Naive thymus-derived CD4-positive, alpha-beta T cell (primary cell): ENCODE measurements at regions not wholly inside any gene's neighbourhood (a gene's known extent, or its start where the extent isn't known, plus 50 kb on each side); places are given as distances from the start of the nearest gene placed in this dataset.

Source experiments
- ATAC-seq: fragments of 150-1000 bp; cut with Tn5 transposase; 2 replicates; pipeline ENCODE4 v1.10.0; 2021; ENCODE audit warnings: mild to moderate bottlenecking, moderate library complexity
- CTCF ChIA-PET: fragments of 350-600 bp; sonication (Branson Sonifier 250); formaldehyde crosslinking; loops from one replicate; lab custom pipeline; 2021; ENCODE audit warnings: antibody characterized with exemption; lab: Charles Lee
- POLR2A ChIA-PET: fragments of 350-600 bp; sonication (Branson Sonifier 250); formaldehyde crosslinking; loops from one replicate; lab custom pipeline; 2021; ENCODE audit warnings: antibody characterized with exemption, inconsistent platforms; lab: Charles Lee
- DNase-seq, 9 donors: peaks; one replicate each; pipeline versions ENCODE4 v3.0.0 to v3.0.0-alpha.2; 2020 to 2022; ENCODE audit warnings: mixed read lengths in 1 of 9
- H3K27ac ChIP-seq: one replicate; pipeline ENCODE4 v1.7.0; 2013; ENCODE audit warnings: mild to moderate bottlenecking, low read depth, low read length, moderate library complexity
- H3K27me3 ChIP-seq, 2 donors: one replicate each; pipeline ENCODE4 v1.7.0; 2013; ENCODE audit warnings: low read length in 2 of 2, mild to moderate bottlenecking in 2 of 2, moderate library complexity in 2 of 2; ENCODE audit not compliant: control insufficient read depth in 2 of 2, insufficient read depth in 2 of 2
- H3K36me3 ChIP-seq, 3 experiments: 1 replicate in 2 of 3; 2 replicates in 1 of 3; pipeline ENCODE4 v1.7.0; 2013; ENCODE audit warnings: low read length in 3 of 3, mild to moderate bottlenecking in 3 of 3, moderate library complexity in 1 of 3; ENCODE audit not compliant: insufficient read depth in 3 of 3, control insufficient read depth in 2 of 3
- H3K4me1 ChIP-seq, 2 donors: one replicate each; pipeline ENCODE4 v1.7.0; 2013; ENCODE audit warnings: low read length in 2 of 2, mild to moderate bottlenecking in 2 of 2, moderate library complexity in 1 of 2; ENCODE audit not compliant: control insufficient read depth in 2 of 2, insufficient read depth in 2 of 2
- H3K4me3 ChIP-seq: 2 replicates; pipeline ENCODE4 v1.7.0; 2013; ENCODE audit warnings: mild to moderate bottlenecking, low read length
- H3K9me3 ChIP-seq, 3 experiments: 1 replicate in 2 of 3; 2 replicates in 1 of 3; pipeline ENCODE4 v1.7.0; 2013; ENCODE audit warnings: low read length in 3 of 3; ENCODE audit not compliant: control insufficient read depth in 2 of 3
- H3K27ac Mint-ChIP-seq, 9 donors: one replicate each; pipeline ENCODE4 v1.8.0; 2020 to 2022; ENCODE audit warnings: mixed read lengths in 9 of 9, mild to moderate bottlenecking in 8 of 9, moderate library complexity in 5 of 9, inconsistent platforms in 2 of 9
- H3K27me3 Mint-ChIP-seq, 5 donors: one replicate each; pipeline ENCODE4 v1.8.0; 2021 to 2022; ENCODE audit warnings: mixed read lengths in 5 of 5, mild to moderate bottlenecking in 1 of 5
- H3K36me3 Mint-ChIP-seq, 5 donors: one replicate each; pipeline ENCODE4 v1.8.0; 2020 to 2022; ENCODE audit warnings: mixed read lengths in 5 of 5, mild to moderate bottlenecking in 3 of 5, inconsistent platforms in 1 of 5
- H3K4me1 Mint-ChIP-seq, 7 donors: one replicate each; pipeline ENCODE4 v1.8.0; 2020 to 2022; ENCODE audit warnings: mixed read lengths in 7 of 7, mild to moderate bottlenecking in 3 of 7, inconsistent platforms in 1 of 7
- H3K4me3 Mint-ChIP-seq, 10 donors: one replicate each; pipeline ENCODE4 v1.8.0; 2020 to 2022; ENCODE audit warnings: mild to moderate bottlenecking in 10 of 10, mixed read lengths in 10 of 10, moderate library complexity in 6 of 10, inconsistent platforms in 2 of 10
- H3K9me3 Mint-ChIP-seq, 11 donors: one replicate each; pipeline ENCODE4 v1.8.0; 2020 to 2022; ENCODE audit warnings: mixed read lengths in 11 of 11, mild to moderate bottlenecking in 4 of 11, inconsistent platforms in 1 of 11, moderate library complexity in 1 of 11
- intact Hi-C, 2 donors: fragments of 100-400 bp; cut with micrococcal nuclease; formaldehyde crosslinking; loops; one replicate each; pipeline ENCODE4 v1.15.1; 2023

DNA sequence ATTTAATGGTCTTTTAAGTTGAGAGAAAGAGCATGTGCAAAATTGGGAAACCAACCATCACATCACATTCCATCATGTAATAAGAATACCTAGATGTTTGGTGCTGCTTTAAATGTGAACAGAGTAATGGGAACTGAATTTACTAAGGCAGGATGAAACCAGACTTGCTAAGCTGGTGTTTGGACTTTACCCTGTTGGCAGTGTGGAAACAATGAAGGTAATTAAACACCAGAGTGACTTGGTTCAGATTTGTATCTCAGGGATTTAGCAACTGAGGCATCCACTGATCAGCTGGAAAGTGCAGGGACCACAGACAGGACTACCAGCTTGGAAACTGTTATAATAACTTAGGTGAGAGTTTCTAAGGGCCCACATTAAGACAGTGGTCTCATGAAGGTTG is 263.4 kb downstream of the OLFM3 start:
- ATAC-seq: no peak
- Mint-ChIP-seq H3K4me1 (no peaks in the 10 kb centered on the region), H3K4me3 (no peak overlapping the region), H3K9me3 (no peaks in the 10 kb centered on the region), H3K27me3 (peaks cover 0 to 19% (median 5%) of the 10 kb centered on the region in 5 donors), H3K36me3 (no peaks in the 10 kb centered on the region), H3K27ac (no peak overlapping the region)
- intact Hi-C loops: no loop called here
- H3K9me3 ChIP-seq: no peaks in the 10 kb centered on the region
- no peak overlapping the region for H3K4me3 ChIP-seq
- CTCF ChIA-PET: no interaction called here
- no peaks in the 10 kb centered on the region for H3K4me1 ChIP-seq
- DNase-seq: no peak
- no peaks in the 10 kb centered on the region for H3K36me3 ChIP-seq
- no peak overlapping the region for H3K27ac ChIP-seq
- H3K27me3 ChIP-seq: no peaks in the 10 kb centered on the region
- POLR2A ChIA-PET: no interaction called here

DNA sequence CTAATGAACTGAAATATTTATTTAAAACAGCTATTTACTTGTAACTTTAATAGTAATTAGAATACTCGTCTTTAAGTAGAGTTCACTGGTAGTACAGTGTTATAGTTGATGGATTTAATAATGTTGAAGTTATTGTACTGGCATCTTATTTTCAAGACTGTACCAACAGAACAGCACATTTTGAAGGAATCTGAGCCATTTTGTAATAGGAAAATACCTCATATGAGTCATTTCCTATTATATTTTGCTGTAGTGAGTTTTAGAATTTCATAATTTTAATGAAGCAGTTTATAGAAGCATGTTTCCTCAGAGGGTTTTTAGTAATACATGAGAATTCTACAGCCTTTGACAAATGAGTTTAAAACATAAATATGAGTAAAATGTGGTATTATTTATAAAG is 258.3 kb downstream of the OLFM3 start:
- POLR2A ChIA-PET: no interaction called here

DNA sequence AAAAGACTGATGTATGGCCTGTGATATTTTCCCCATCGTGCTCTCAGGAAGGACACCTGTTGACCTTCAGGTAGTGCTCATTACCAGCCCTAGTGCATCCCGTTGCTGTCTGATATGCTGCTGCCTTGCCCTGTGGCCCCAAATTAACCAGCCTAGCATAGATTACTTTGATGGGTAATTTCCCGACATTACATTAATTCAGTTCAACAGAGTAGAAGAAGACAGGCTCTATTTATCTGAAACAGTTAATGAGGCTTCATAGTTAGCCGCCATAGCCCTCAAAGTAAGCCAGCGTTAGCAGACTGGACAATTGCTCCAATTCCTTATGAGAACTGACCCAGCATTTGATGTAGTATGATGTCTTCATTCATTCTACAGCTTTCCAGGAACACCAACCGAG is 257.6 kb downstream of the OLFM3 start:
- no peaks in the 10 kb centered on the region for H3K4me1 ChIP-seq
- no peak overlapping the region for H3K27ac ChIP-seq
- H3K9me3 ChIP-seq: no peaks in the 10 kb centered on the region
- H3K4me3 ChIP-seq: no peak overlapping the region
- DNase-seq (no peak), ATAC-seq (no peak)
- Mint-ChIP-seq H3K27ac (no peak overlapping the region), H3K27me3 (peaks cover 0 to 8% (median 5%) of the 10 kb centered on the region in 5 donors), H3K36me3 (no peaks in the 10 kb centered on the region), H3K4me1 (no peaks in the 10 kb centered on the region), H3K4me3 (no peak overlapping the region), H3K9me3 (no peaks in the 10 kb centered on the region)
- POLR2A ChIA-PET: no interaction called here
- intact Hi-C loops: no loop called here
- CTCF ChIA-PET: no interaction called here
- no peaks in the 10 kb centered on the region for H3K27me3 ChIP-seq
- no peaks in the 10 kb centered on the region for H3K36me3 ChIP-seq

More for the DNA sequence above, 258.3 kb downstream of the OLFM3 start:
- Histone ChIP-seq H3K27me3 (no peaks in the 10 kb centered on the region), H3K36me3 (no peaks in the 10 kb centered on the region), H3K4me1 (no peaks in the 10 kb centered on the region), H3K9me3 (no peaks in the 10 kb centered on the region), H3K27ac (no peak overlapping the region), H3K4me3 (no peak overlapping the region)
- intact Hi-C loops: no loop called here
- Mint-ChIP-seq H3K4me1 (no peaks in the 10 kb centered on the region), H3K9me3 (no peaks in the 10 kb centered on the region), H3K27ac (no peak overlapping the region), H3K4me3 (no peak overlapping the region), H3K27me3 (peaks cover 0 to 5% (median 5%) of the 10 kb centered on the region in 5 donors), H3K36me3 (no peaks in the 10 kb centered on the region)
- ATAC-seq: no peak
- no peak for DNase-seq
- CTCF ChIA-PET: no interaction called here

DNA sequence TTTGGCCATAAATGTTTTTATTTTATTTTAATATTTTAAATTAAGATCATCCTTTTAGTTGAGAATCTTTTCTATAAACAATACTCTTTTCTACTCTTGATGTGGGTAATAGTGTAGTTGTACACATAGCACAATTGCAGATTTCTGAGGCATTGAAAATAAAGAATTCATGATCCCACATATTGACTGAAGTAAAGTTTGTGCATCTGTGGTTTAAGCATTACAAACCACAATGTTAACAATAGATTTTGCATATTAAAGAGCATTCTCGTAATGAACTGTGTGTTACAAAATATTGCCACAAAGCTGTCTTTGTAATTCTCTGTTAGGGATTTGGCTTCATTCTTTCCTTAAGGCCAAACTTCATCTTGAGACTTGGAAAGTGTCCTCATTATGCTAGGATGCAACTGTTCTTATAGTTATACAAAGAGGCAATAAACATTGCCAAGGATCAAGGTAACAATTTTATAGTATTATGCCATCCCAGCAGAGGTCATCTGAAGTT is 256.8 kb downstream of the OLFM3 start:
- no peaks in the 10 kb centered on the region for H3K4me1 Mint-ChIP-seq
- no peak overlapping the region for H3K4me3 Mint-ChIP-seq
- DNase-seq: no peak
- no peaks in the 10 kb centered on the region for H3K9me3 Mint-ChIP-seq
- Histone ChIP-seq H3K27ac (no peak overlapping the region), H3K27me3 (no peaks in the 10 kb centered on the region), H3K4me1 (no peaks in the 10 kb centered on the region), H3K36me3 (no peaks in the 10 kb centered on the region), H3K9me3 (no peaks in the 10 kb centered on the region), H3K4me3 (no peak overlapping the region)
- H3K36me3 Mint-ChIP-seq: no peaks in the 10 kb centered on the region
- intact Hi-C loops: no loop called here
- ChIA-PET CTCF (no interaction called here), POLR2A (no interaction called here)
- no peak overlapping the region for H3K27ac Mint-ChIP-seq
- peaks cover 0 to 12% (median 5%) of the 10 kb centered on the region in 5 donors for H3K27me3 Mint-ChIP-seq
- ATAC-seq: no peak

DNA sequence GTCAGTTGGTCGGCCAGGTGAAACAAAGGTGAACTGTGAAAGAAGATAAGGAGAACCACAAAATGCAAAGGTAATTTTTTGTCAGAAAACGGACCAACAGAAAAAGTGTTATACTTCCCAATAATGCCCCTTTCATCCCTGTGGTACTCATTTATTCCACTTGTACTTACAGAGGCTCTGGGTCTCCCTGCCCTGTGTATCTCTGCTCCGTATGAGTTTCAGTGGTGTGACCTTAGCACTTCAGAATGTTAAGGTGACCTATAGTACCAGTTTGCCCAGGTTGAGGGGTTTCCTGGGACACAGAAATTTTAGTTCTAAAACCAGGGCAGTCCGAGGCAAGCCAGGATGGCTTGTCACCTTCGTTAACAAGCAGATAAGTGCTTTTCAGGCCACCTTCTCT is 254.8 kb downstream of the OLFM3 start:
- Mint-ChIP-seq H3K9me3 (peaks cover 0 to 3% (median 0%) of the 10 kb centered on the region in 11 donors), H3K4me1 (no peaks in the 10 kb centered on the region), H3K36me3 (no peaks in the 10 kb centered on the region), H3K27me3 (peaks cover 0 to 26% (median 0%) of the 10 kb centered on the region in 5 donors), H3K27ac (no peak overlapping the region), H3K4me3 (no peak overlapping the region)
- no peak for ATAC-seq
- Histone ChIP-seq H3K36me3 (no peaks in the 10 kb centered on the region), H3K4me1 (no peaks in the 10 kb centered on the region), H3K9me3 (no peaks in the 10 kb centered on the region), H3K4me3 (no peak overlapping the region), H3K27ac (no peak overlapping the region), H3K27me3 (no peaks in the 10 kb centered on the region)
- CTCF ChIA-PET: no interaction called here
- POLR2A ChIA-PET: no interaction called here
- intact Hi-C loops: no loop called here
- no peak for DNase-seq

- CTCF ChIA-PET: no interaction called here
- H3K9me3 Mint-ChIP-seq: peaks cover 0 to 3% (median 0%) of the 10 kb centered on the region in 11 donors
Measured at GRCh38 chr1:101742509-101742908, 254.2 kb downstream of the OLFM3 start.

GRCh38 chr1:101745551-101746270 is 251.0 kb downstream of the OLFM3 start:
- Histone ChIP-seq H3K27me3 (no peaks in the 10 kb centered on the region), H3K4me3 (no peak overlapping the region), H3K27ac (no peak overlapping the region), H3K36me3 (no peaks in the 10 kb centered on the region), H3K9me3 (no peaks in the 10 kb centered on the region), H3K4me1 (no peaks in the 10 kb centered on the region)
- Mint-ChIP-seq H3K9me3 (peaks cover 0 to 3% (median 0%) of the 10 kb centered on the region in 11 donors), H3K27me3 (peaks cover 0 to 26% (median 0%) of the 10 kb centered on the region in 5 donors), H3K27ac (no peak overlapping the region), H3K4me3 (no peak overlapping the region), H3K36me3 (no peaks in the 10 kb centered on the region), H3K4me1 (no peaks in the 10 kb centered on the region)
- DNase-seq (no peak), ATAC-seq (no peak)
- POLR2A ChIA-PET: no interaction called here
- intact Hi-C loops: no loop called here
- CTCF ChIA-PET: no interaction called here

More at GRCh38 chr1:101742509-101742908, 254.2 kb downstream of the OLFM3 start:
- POLR2A ChIA-PET: no interaction called here
- no peaks in the 10 kb centered on the region for H3K9me3 ChIP-seq
- H3K4me1 Mint-ChIP-seq: no peaks in the 10 kb centered on the region
- no peaks in the 10 kb centered on the region for H3K27me3 ChIP-seq
- H3K27ac ChIP-seq: no peak overlapping the region
- intact Hi-C loops: no loop called here
- DNase-seq: no peak
- peaks cover 0 to 26% (median 0%) of the 10 kb centered on the region in 5 donors for H3K27me3 Mint-ChIP-seq
- no peak overlapping the region for H3K4me3 ChIP-seq
- H3K27ac Mint-ChIP-seq: no peak overlapping the region
- no peak overlapping the region for H3K4me3 Mint-ChIP-seq
- H3K36me3 Mint-ChIP-seq: no peaks in the 10 kb centered on the region
- H3K4me1 ChIP-seq: no peaks in the 10 kb centered on the region
- no peak for ATAC-seq
- H3K36me3 ChIP-seq: no peaks in the 10 kb centered on the region
